ENCODE measurements at regions not wholly inside any gene's neighbourhood (a gene's known extent, or its start where the extent isn't known, plus 50 kb on each side); places are given as distances from the start of the nearest gene placed in this dataset.

- no peaks in the 10 kb centered on the region for H3F3A ChIP-seq (replicated peaks; ENCODE audit: low read depth)
- ATAC-seq (no peak), DNase-seq (ENCODE audit: low spot score) (no peak)
- H3K4me3 Mint-ChIP-seq = no peak overlapping the region
- H3K36me3 ChIP-seq (ENCODE audit: insufficient read depth) = no peaks in the 10 kb centered on the region; the same call in 1 of the 2 replicates
- H3K27ac ChIP-seq (ENCODE audit: low read depth) = no peak overlapping the region
- no peak overlapping the region for H3K4me2 ChIP-seq
- no peak overlapping the region for H3K27ac Mint-ChIP-seq
- TF ChIP-seq, protein P1, sequence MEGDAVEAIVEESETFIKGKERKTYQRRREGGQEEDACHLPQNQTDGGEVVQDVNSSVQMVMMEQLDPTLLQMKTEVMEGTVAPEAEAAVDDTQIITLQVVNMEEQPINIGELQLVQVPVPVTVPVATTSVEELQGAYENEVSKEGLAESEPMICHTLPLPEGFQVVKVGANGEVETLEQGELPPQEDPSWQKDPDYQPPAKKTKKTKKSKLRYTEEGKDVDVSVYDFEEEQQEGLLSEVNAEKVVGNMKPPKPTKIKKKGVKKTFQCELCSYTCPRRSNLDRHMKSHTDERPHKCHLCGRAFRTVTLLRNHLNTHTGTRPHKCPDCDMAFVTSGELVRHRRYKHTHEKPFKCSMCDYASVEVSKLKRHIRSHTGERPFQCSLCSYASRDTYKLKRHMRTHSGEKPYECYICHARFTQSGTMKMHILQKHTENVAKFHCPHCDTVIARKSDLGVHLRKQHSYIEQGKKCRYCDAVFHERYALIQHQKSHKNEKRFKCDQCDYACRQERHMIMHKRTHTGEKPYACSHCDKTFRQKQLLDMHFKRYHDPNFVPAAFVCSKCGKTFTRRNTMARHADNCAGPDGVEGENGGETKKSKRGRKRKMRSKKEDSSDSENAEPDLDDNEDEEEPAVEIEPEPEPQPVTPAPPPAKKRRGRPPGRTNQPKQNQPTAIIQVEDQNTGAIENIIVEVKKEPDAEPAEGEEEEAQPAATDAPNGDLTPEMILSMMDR (conservative IDR thresholded peaks at IDR 0.05; ENCODE audit: low read depth in 2 of 2) = no peak
- TF ChIP-seq NANOG (IDR thresholded peaks at IDR 0.05; ENCODE audit: borderline replicate concordance) (no peak), EZH2phosphoT487 (IDR thresholded peaks at IDR 0.05; ENCODE audit: unreplicated experiment) (no peak), ZNF331 (CRISPR knock-in tag; IDR thresholded peaks at IDR 0.05; ENCODE audit: low read depth) (no peak), JUNB (IDR thresholded peaks at IDR 0.05; ENCODE audit: unreplicated experiment) (no peak), ZNF462 (CRISPR knock-in tag; IDR thresholded peaks at IDR 0.05) (no peak), STAT1 (IDR thresholded peaks at IDR 0.05; ENCODE audit: unreplicated experiment) (no peak), EZH2 (IDR thresholded peaks at IDR 0.05; ENCODE audit: low read depth, unreplicated experiment) (no peak), CREB1 (CRISPR knock-in tag; IDR thresholded peaks at IDR 0.05; ENCODE audit: low read depth) (no peak), ZNF114 (CRISPR knock-in tag; IDR thresholded peaks at IDR 0.05) (no peak), POLR2AphosphoS5 (IDR thresholded peaks at IDR 0.05; ENCODE audit: low read depth) (no peak)
- TF ChIP-seq, protein P2, sequence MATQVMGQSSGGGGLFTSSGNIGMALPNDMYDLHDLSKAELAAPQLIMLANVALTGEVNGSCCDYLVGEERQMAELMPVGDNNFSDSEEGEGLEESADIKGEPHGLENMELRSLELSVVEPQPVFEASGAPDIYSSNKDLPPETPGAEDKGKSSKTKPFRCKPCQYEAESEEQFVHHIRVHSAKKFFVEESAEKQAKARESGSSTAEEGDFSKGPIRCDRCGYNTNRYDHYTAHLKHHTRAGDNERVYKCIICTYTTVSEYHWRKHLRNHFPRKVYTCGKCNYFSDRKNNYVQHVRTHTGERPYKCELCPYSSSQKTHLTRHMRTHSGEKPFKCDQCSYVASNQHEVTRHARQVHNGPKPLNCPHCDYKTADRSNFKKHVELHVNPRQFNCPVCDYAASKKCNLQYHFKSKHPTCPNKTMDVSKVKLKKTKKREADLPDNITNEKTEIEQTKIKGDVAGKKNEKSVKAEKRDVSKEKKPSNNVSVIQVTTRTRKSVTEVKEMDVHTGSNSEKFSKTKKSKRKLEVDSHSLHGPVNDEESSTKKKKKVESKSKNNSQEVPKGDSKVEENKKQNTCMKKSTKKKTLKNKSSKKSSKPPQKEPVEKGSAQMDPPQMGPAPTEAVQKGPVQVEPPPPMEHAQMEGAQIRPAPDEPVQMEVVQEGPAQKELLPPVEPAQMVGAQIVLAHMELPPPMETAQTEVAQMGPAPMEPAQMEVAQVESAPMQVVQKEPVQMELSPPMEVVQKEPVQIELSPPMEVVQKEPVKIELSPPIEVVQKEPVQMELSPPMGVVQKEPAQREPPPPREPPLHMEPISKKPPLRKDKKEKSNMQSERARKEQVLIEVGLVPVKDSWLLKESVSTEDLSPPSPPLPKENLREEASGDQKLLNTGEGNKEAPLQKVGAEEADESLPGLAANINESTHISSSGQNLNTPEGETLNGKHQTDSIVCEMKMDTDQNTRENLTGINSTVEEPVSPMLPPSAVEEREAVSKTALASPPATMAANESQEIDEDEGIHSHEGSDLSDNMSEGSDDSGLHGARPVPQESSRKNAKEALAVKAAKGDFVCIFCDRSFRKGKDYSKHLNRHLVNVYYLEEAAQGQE (IDR thresholded peaks at IDR 0.05; ENCODE audit: unreplicated experiment) = no peak
- TF ChIP-seq, protein P3, sequence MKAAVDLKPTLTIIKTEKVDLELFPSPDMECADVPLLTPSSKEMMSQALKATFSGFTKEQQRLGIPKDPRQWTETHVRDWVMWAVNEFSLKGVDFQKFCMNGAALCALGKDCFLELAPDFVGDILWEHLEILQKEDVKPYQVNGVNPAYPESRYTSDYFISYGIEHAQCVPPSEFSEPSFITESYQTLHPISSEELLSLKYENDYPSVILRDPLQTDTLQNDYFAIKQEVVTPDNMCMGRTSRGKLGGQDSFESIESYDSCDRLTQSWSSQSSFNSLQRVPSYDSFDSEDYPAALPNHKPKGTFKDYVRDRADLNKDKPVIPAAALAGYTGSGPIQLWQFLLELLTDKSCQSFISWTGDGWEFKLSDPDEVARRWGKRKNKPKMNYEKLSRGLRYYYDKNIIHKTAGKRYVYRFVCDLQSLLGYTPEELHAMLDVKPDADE (IDR thresholded peaks at IDR 0.05) = no peak
- peaks cover 10% of the 10 kb centered on the region; the same call in 2 of the 3 replicates for H3K4me1 Mint-ChIP-seq
- no peak overlapping the region for H2AFZ ChIP-seq
- H3K9me3 Mint-ChIP-seq = no peaks in the 10 kb centered on the region
- no peaks in the 10 kb centered on the region for H3K79me2 ChIP-seq (replicated peaks; ENCODE audit: insufficient read depth)
- peaks cover 3% of the 10 kb centered on the region for H3K27me3 Mint-ChIP-seq (ENCODE audit: insufficient read depth, low read depth, poor library complexity)
- no peaks in the 10 kb centered on the region for H3K27me3 ChIP-seq (ENCODE audit: insufficient read depth)
- no peaks in the 10 kb centered on the region for H4K20me1 ChIP-seq (replicated peaks; ENCODE audit: insufficient read depth)
- no peaks in the 10 kb centered on the region; the same call in 1 of the 2 replicates for H3K9me2 ChIP-seq (ENCODE audit: insufficient read depth)
- H3K4me1 ChIP-seq (ENCODE audit: insufficient read depth) = no peaks in the 10 kb centered on the region
- no peaks in the 10 kb centered on the region for H3K36me3 Mint-ChIP-seq (ENCODE audit: low read depth)
- H3K4me3 ChIP-seq = no peak overlapping the region
Measured at GRCh38 chr7:46752881-46753366, 829.0 kb downstream of the TNS3 start.
